SHP77 treated with DMSO at 0.1 percent for 48 hours (cell line): ENCODE measurements at regions not wholly inside any gene's neighbourhood (a gene's known extent, or its start where the extent isn't known, plus 50 kb on each side); places are given as distances from the start of the nearest gene placed in this dataset.
A peak's percentile ranks its signal among the peaks of the same experiment; 100 is the strongest.
"Not testable (repeated sequence)": the region's sequence is repeated elsewhere in the genome, so short reads cannot be mapped to it uniquely, and the experiment has no call there.

Experiments used
- DNase-seq: peaks from one replicate; lab custom pipeline; 2025; lab: John Stamatoyannopoulos, UW

GRCh38 chr13:64531400-64531799 lies 2698.7 kb downstream of the PCDH9 start:
- no peak for DNase-seq

- no peak for DNase-seq
Observed at GRCh38 chr13:64529874-64530485, 2700.2 kb downstream of the PCDH9 start.

- DNase-seq: no peak
Observed at GRCh38 chr13:64528838-64529237, 2701.3 kb downstream of the PCDH9 start.

- no peak for DNase-seq
Observed at GRCh38 chr13:64527561-64527960, 2702.6 kb downstream of the PCDH9 start.

GRCh38 chr13:64525687-64526086 lies 2704.4 kb downstream of the PCDH9 start:
- DNase-seq: no peak

- no peak for DNase-seq
Observed at GRCh38 chr13:64510747-64511146, 2719.4 kb downstream of the PCDH9 start.

GRCh38 chr13:64506246-64506645 lies 2723.9 kb downstream of the PCDH9 start:
- no peak for DNase-seq

- no peak for DNase-seq
Observed at GRCh38 chr13:64505336-64505910, 2724.7 kb downstream of the PCDH9 start.

- no peak for DNase-seq
Observed at GRCh38 chr13:64488731-64489130, 2741.4 kb downstream of the PCDH9 start.

- no peak for DNase-seq
Observed at GRCh38 chr13:64482373-64482772, 2747.8 kb downstream of the PCDH9 start.

- DNase-seq: no peak
Observed at GRCh38 chr13:64480672-64481071, 2749.5 kb downstream of the PCDH9 start.

- no peak for DNase-seq
Observed at GRCh38 chr13:64480211-64480610, 2749.9 kb downstream of the PCDH9 start.

- DNase-seq: no peak
Observed at GRCh38 chr13:64477146-64477545, 2753.0 kb downstream of the PCDH9 start.

- DNase-seq: not testable (repeated sequence)
Observed at GRCh38 chr13:64476041-64476568, 2754.0 kb downstream of the PCDH9 start.

GRCh38 chr13:64471916-64472315 lies 2758.2 kb downstream of the PCDH9 start:
- peak; percentile 27 for DNase-seq

- DNase-seq: no peak
Observed at GRCh38 chr13:64470751-64471150, 2759.4 kb downstream of the PCDH9 start.

- DNase-seq: no peak
Observed at GRCh38 chr13:64459778-64460177, 2770.4 kb downstream of the PCDH9 start.

GRCh38 chr13:64457976-64458375 lies 2772.2 kb downstream of the PCDH9 start:
- DNase-seq: no peak

GRCh38 chr13:64455124-64455523 lies 2775.0 kb downstream of the PCDH9 start:
- no peak for DNase-seq

GRCh38 chr13:64453831-64454230 lies 2776.3 kb downstream of the PCDH9 start:
- DNase-seq: no peak

GRCh38 chr13:64446372-64446771 lies 2783.8 kb downstream of the PCDH9 start:
- no peak for DNase-seq

- DNase-seq: no peak
Observed at GRCh38 chr13:64441740-64442139, 2788.4 kb downstream of the PCDH9 start.

- DNase-seq: no peak
Observed at GRCh38 chr13:64438084-64438483, 2792.1 kb downstream of the PCDH9 start.

GRCh38 chr13:64429691-64430090 lies 2800.4 kb downstream of the PCDH9 start:
- no peak for DNase-seq
